ENCODE measurements at regions not wholly inside any gene's neighbourhood (a gene's known extent, or its start where the extent isn't known, plus 50 kb on each side); places are given as distances from the start of the nearest gene placed in this dataset.
A peak's percentile ranks its signal among the peaks of the same experiment; 100 is the strongest.

- Histone ChIP-seq H3K4me2 (ENCODE audit: low read length) (no peak overlapping the region), H3K27ac (ENCODE audit: low read length) (no peak overlapping the region), H3K27me3 (ENCODE audit: low read depth, low read length) (no peaks in the 10 kb centered on the region), H3K4me3 (ENCODE audit: low read length) (no peak overlapping the region), H4K20me1 (ENCODE audit: insufficient read depth, low read length) (no peaks in the 10 kb centered on the region), H3K79me2 (ENCODE audit: low read length) (no peaks in the 10 kb centered on the region), H2AFZ (ENCODE audit: low read depth, low read length) (no peak overlapping the region), H3K4me1 (ENCODE audit: low read length) (peaks cover 8% of the 10 kb centered on the region), H3K9me3 (ENCODE audit: insufficient read depth, low read length) (no peaks in the 10 kb centered on the region), H3K36me3 (replicated peaks; ENCODE audit: low read depth, low read length) (no peaks in the 10 kb centered on the region), H3K9ac (ENCODE audit: low read length) (no peak overlapping the region)
- TF ChIP-seq, protein P1, sequence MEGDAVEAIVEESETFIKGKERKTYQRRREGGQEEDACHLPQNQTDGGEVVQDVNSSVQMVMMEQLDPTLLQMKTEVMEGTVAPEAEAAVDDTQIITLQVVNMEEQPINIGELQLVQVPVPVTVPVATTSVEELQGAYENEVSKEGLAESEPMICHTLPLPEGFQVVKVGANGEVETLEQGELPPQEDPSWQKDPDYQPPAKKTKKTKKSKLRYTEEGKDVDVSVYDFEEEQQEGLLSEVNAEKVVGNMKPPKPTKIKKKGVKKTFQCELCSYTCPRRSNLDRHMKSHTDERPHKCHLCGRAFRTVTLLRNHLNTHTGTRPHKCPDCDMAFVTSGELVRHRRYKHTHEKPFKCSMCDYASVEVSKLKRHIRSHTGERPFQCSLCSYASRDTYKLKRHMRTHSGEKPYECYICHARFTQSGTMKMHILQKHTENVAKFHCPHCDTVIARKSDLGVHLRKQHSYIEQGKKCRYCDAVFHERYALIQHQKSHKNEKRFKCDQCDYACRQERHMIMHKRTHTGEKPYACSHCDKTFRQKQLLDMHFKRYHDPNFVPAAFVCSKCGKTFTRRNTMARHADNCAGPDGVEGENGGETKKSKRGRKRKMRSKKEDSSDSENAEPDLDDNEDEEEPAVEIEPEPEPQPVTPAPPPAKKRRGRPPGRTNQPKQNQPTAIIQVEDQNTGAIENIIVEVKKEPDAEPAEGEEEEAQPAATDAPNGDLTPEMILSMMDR (IDR thresholded peaks at IDR 0.05; ENCODE audit: low read depth, low read length), result no peak
- TF ChIP-seq EZH2phosphoT487 (IDR thresholded peaks at IDR 0.05; ENCODE audit: low read depth), result no peak
Measured at GRCh38 chr2:58649756-58650155, 408.6 kb upstream of the FANCL start.

GRCh38 chr2:58645017-58645416 is 403.9 kb upstream of the FANCL start:
- no peak overlapping the region for H3K9ac ChIP-seq (ENCODE audit: low read length)
- peaks cover 10% of the 10 kb centered on the region for H3K4me1 ChIP-seq (ENCODE audit: low read length)
- H3K36me3 ChIP-seq (replicated peaks; ENCODE audit: low read depth, low read length), result no peaks in the 10 kb centered on the region
- no peak overlapping the region for H3K27ac ChIP-seq (ENCODE audit: low read length)
- no peaks in the 10 kb centered on the region for H3K79me2 ChIP-seq (ENCODE audit: low read length)
- TF ChIP-seq, protein P1 (IDR thresholded peaks at IDR 0.05; ENCODE audit: low read depth, low read length), result no peak
- no peak for TF ChIP-seq EZH2phosphoT487 (IDR thresholded peaks at IDR 0.05; ENCODE audit: low read depth)
- no peaks in the 10 kb centered on the region for H3K27me3 ChIP-seq (ENCODE audit: low read depth, low read length)
- peak overlapping the region; percentile 32; the same call in 1 of the 2 replicates for H3K4me3 ChIP-seq (ENCODE audit: low read length)
- H3K9me3 ChIP-seq (ENCODE audit: insufficient read depth, low read length), result no peaks in the 10 kb centered on the region
- H3K4me2 ChIP-seq (ENCODE audit: low read length), result peak overlapping the region; percentile 46
- H4K20me1 ChIP-seq (ENCODE audit: insufficient read depth, low read length), result no peaks in the 10 kb centered on the region
- no peak overlapping the region for H2AFZ ChIP-seq (ENCODE audit: low read depth, low read length)

GRCh38 chr2:58644451-58644850 is 403.3 kb upstream of the FANCL start:
- Histone ChIP-seq H4K20me1 (ENCODE audit: insufficient read depth, low read length) (no peaks in the 10 kb centered on the region), H3K36me3 (replicated peaks; ENCODE audit: low read depth, low read length) (no peaks in the 10 kb centered on the region), H3K4me2 (ENCODE audit: low read length) (peak overlapping the region; percentile 46), H3K27ac (ENCODE audit: low read length) (no peak overlapping the region), H3K4me3 (ENCODE audit: low read length) (no peak overlapping the region), H3K9ac (ENCODE audit: low read length) (no peak overlapping the region), H3K79me2 (ENCODE audit: low read length) (no peaks in the 10 kb centered on the region), H3K4me1 (ENCODE audit: low read length) (peaks cover 10% of the 10 kb centered on the region), H2AFZ (ENCODE audit: low read depth, low read length) (no peak overlapping the region), H3K27me3 (ENCODE audit: low read depth, low read length) (no peaks in the 10 kb centered on the region), H3K9me3 (ENCODE audit: insufficient read depth, low read length) (no peaks in the 10 kb centered on the region)
- TF ChIP-seq, protein P1 (IDR thresholded peaks at IDR 0.05; ENCODE audit: low read depth, low read length), result no peak
- no peak for TF ChIP-seq EZH2phosphoT487 (IDR thresholded peaks at IDR 0.05; ENCODE audit: low read depth)

DNA sequence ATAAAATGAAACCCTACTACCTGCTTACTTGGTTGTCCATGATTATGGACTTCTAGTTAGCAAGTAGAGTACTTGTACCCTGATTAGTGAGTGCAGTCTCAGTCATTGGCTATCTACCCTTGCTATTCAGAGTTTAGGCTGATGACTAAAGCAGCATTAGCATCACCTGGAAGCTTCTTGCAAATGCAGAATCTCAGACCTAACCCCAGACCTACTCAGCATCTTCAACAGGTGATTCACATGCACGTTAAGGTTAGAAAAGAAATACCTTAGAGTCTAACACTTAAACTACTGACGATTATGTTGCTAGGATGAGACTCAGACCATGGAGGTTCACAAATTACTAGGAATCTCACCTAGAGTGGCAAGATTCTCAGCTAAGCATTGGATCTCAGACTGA is 399.9 kb upstream of the FANCL start:
- peaks cover 10% of the 10 kb centered on the region for H3K4me1 ChIP-seq (ENCODE audit: low read length)
- H2AFZ ChIP-seq (ENCODE audit: low read depth, low read length), result no peak overlapping the region
- H3K4me2 ChIP-seq (ENCODE audit: low read length), result no peak overlapping the region
- no peak overlapping the region for H3K27ac ChIP-seq (ENCODE audit: low read length)
- H3K9ac ChIP-seq (ENCODE audit: low read length), result no peak overlapping the region
- no peaks in the 10 kb centered on the region for H3K9me3 ChIP-seq (ENCODE audit: insufficient read depth, low read length)
- H3K79me2 ChIP-seq (ENCODE audit: low read length), result no peaks in the 10 kb centered on the region
- TF ChIP-seq, protein P1 (IDR thresholded peaks at IDR 0.05; ENCODE audit: low read depth, low read length), result no peak
- TF ChIP-seq EZH2phosphoT487 (IDR thresholded peaks at IDR 0.05; ENCODE audit: low read depth), result no peak
- H3K27me3 ChIP-seq (ENCODE audit: low read depth, low read length), result 0 out of 2 replicates have a peak, but pooled peaks cover 3% of the 10 kb centered on the region
- H3K4me3 ChIP-seq (ENCODE audit: low read length), result no peak overlapping the region
- no peaks in the 10 kb centered on the region for H3K36me3 ChIP-seq (replicated peaks; ENCODE audit: low read depth, low read length)
- H4K20me1 ChIP-seq (ENCODE audit: insufficient read depth, low read length), result no peaks in the 10 kb centered on the region

Measured in OCI-LY3 (cell line).